ENCODE measurements at regions not wholly inside any gene's neighbourhood (a gene's known extent, or its start where the extent isn't known, plus 50 kb on each side); places are given as distances from the start of the nearest gene placed in this dataset.

DNA sequence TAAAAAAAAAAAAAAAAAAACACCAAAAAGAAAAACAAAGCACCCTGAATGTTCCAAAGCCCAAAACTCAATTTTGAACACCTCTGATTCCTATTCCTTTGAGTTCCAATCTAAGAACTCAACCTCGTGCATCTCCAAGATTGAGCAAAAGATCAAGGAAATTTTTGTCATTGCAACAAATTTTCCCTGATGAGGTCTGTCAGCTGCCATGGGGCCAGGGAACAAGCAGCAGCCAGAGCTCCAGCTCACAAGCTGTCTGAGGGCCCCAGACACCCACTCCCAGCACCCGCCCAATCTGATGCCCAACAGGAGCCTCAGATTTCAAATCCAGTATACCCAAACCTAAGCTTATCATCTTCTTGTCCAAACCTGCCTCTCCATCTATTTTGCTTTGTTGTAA, 87.6 kb upstream of the ACP3 start:
- H3K27ac ChIP-seq, result no peak overlapping the region
- ChIA-PET CTCF (interaction anchor here (0.6 kb wide), 1 partner anchor 23 kb away, joined by 3 read pairs; no protein-coding TSS in a partner anchor), POLR2A (ENCODE audit: low non-redundant PET) (no interaction called here)
- no peak for DNase-seq (ENCODE audit: low spot score)
- TF ChIP-seq, protein P1, sequence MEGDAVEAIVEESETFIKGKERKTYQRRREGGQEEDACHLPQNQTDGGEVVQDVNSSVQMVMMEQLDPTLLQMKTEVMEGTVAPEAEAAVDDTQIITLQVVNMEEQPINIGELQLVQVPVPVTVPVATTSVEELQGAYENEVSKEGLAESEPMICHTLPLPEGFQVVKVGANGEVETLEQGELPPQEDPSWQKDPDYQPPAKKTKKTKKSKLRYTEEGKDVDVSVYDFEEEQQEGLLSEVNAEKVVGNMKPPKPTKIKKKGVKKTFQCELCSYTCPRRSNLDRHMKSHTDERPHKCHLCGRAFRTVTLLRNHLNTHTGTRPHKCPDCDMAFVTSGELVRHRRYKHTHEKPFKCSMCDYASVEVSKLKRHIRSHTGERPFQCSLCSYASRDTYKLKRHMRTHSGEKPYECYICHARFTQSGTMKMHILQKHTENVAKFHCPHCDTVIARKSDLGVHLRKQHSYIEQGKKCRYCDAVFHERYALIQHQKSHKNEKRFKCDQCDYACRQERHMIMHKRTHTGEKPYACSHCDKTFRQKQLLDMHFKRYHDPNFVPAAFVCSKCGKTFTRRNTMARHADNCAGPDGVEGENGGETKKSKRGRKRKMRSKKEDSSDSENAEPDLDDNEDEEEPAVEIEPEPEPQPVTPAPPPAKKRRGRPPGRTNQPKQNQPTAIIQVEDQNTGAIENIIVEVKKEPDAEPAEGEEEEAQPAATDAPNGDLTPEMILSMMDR (conservative IDR thresholded peaks at IDR 0.05; ENCODE audit: low read depth), result no peak

DNA sequence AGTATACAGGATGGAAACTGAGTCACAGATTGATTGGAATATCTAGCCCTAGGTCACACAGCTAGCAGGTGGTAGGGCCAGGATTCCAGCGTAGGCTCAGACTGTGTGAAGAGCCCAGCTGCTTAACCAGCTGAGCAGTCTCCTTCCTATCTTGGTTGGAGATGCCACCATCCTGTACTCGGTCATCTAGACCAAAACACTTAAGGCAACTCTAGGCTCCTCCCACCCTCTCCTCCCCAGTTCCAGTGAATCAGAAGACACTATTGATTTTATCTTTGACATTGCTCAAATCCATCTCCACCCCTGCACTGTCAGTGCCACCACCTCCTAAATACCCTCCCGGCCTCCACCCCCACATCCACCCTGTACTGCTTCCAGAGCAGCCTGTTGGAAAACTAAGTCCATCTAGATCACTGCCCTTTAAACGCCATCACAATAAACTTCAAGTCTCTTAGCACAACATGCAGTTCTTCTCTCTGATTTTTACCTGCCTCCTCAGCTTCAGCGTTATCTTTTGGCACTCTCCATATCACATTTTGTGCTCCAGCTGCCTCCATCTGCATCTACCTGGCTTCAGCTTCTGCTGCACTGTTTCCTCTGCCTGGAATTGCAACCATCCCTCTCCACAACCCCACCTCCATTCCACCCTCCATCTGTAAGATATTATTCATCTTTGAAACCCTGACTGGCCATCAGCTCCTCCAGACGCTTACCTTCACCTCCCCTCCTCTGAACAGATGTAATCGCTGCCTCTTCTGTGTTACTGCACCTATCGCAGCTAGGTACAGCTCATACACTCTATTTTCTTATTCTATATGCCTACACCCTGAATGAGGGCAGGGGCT, 86.8 kb upstream of the ACP3 start:
- ChIA-PET CTCF (interaction anchor here (0.6 kb wide), 1 partner anchor 22 kb away, joined by 3 read pairs; no protein-coding TSS in a partner anchor), POLR2A (ENCODE audit: low non-redundant PET) (no interaction called here)
- DNase-seq (ENCODE audit: low spot score), result no peak
- TF ChIP-seq, protein P1 (conservative IDR thresholded peaks at IDR 0.05; ENCODE audit: low read depth), result no peak
- no peak overlapping the region for H3K27ac ChIP-seq

DNA sequence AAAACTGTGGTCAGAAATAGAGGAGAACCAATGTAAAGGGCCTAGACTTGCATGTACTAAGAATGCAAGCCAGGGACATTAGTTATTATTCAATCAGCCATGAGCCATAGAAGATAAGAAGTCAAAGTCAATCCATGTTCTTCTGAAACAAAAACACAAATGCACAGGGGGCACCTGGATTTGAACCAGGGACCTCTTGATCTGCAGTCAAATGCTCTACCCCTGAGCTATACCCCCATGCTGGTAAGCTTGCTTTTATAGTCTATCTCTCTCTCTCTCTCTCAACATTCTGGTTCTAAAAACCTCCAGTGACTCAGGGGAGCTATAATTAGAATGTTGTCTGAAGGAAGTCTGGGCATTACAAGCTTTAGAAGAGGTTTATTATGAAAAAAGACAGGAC, 85.6 kb upstream of the ACP3 start:
- no peak for DNase-seq (ENCODE audit: low spot score)

DNA sequence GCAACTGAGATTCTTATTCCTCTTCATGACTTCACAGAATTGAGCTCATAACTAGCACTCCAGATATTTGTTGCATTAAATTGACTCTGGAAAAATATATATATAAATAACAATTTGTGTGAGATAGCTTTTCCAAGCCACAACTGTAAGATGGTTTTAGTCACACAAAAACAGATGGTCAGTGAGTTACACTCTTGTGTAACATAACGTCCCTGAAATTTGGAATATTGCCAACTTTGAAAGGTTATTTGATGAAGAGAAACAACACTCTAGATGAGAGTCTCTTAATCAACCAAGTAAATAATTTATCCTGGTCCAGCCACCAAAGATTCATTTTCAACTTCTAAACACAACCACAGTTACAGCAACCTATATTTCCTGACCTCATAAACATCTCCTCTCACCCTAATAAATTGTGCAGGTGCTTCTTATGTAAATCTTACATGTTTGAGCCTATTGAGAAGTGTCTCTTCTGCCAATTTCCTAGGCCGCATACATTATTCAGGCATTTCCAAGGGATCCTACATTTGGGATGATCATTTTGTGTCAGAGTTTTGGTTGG, 84.9 kb upstream of the ACP3 start:
- DNase-seq (ENCODE audit: low spot score), result no peak
- POLR2A ChIA-PET (ENCODE audit: low non-redundant PET), result no interaction called here

More for the DNA sequence above, 85.6 kb upstream of the ACP3 start:
- H3K27ac ChIP-seq, result no peak overlapping the region
- ChIA-PET POLR2A (ENCODE audit: low non-redundant PET) (no interaction called here), CTCF (interaction anchor here (1.0 kb wide), 1 partner anchor 25 kb away, joined by 5 read pairs; no protein-coding TSS in a partner anchor)
- TF ChIP-seq, protein P1 (conservative IDR thresholded peaks at IDR 0.05; ENCODE audit: low read depth), result no peak

DNA sequence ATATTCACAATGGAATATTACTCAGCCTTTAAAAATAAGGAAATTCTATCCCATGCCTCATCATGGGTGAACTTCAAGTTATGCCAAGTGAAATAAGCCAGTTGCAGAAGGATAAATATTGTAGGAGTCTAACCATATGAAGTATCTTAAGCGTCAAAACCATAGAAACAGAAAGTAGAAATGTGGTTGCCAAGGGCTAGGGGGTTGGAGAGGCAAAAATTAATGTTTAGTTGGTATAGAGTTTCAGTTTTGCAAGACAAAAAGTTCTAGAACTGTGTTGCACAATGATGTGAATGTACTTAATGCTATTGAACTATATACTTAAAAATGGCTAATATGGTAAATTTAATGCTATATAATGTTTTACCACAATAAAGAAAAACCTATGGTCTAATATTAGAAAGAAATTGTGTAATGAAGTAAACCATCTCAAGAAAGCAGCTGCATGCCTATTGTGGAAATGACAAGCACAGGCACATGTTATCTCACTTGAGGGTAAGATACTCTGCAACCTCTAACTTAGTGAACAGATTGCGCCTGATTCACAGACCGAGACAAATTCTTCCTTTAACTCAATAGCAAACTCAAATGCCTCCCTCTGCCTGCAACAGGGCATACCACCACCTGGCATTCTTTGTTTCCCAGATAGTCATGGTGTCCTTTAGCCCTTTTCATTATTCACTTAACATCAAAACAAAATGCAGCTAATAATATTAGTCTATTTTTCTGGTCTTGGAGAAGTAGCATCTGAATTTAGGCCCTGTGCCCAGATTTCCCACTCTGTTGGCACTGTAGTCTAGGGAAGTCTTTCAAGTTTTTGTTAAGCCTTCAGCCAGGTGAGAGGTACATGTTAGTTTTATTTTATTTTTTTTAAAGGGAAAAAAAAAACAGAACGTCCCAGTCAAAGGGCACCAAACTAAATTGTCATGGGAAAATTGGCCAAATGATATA, 80.2 kb upstream of the ACP3 start:
- no peak overlapping the region for H3K27ac ChIP-seq
- no peak for DNase-seq (ENCODE audit: low spot score)
- TF ChIP-seq, protein P1 (conservative IDR thresholded peaks at IDR 0.05; ENCODE audit: low read depth), result no peak
- ChIA-PET POLR2A (ENCODE audit: low non-redundant PET) (no interaction called here), CTCF (no interaction called here)

More for the DNA sequence above, 84.9 kb upstream of the ACP3 start:
- CTCF ChIA-PET, result interaction anchor here (1.0 kb wide), 1 partner anchor 25 kb away, joined by 5 read pairs; no protein-coding TSS in a partner anchor
- TF ChIP-seq, protein P1 (conservative IDR thresholded peaks at IDR 0.05; ENCODE audit: low read depth), result no peak
- H3K27ac ChIP-seq, result no peak overlapping the region

DNA sequence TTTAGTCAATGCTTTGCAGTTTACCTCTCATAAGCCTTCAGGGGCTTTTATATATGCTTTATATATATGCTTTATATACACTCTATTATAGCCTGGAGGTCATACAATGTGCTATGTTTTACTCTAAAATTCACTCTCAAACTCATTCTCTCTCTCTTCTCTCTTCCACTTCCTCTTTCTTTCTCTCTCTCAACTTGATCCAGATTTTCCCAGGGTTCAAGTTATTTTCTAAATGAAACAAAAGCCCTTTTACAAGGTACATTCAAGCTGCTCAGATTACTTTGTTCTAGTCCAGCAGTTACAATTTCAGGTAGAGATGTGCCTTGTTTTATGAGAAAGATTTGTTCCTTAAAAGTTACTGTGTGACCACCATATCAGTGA, 79.6 kb upstream of the ACP3 start:
- POLR2A ChIA-PET (ENCODE audit: low non-redundant PET), result no interaction called here
- CTCF ChIA-PET, result no interaction called here
- H3K27ac ChIP-seq, result no peak overlapping the region
- no peak for DNase-seq (ENCODE audit: low spot score)
- TF ChIP-seq, protein P1 (conservative IDR thresholded peaks at IDR 0.05; ENCODE audit: low read depth), result no peak

All from RWPE1 (cell line).